Prostate gland (tissue), 2 donors: ENCODE measurements at regions not wholly inside any gene's neighbourhood (a gene's known extent, or its start where the extent isn't known, plus 50 kb on each side); places are given as distances from the start of the nearest gene placed in this dataset.

Experiments used
- CTCF ChIP-seq, 4 experiments: fragments of 200-600 bp in 2 of 4; fragments of 450-650 bp in 2 of 4; sonication (generic) in 2 of 4; IDR thresholded peaks; 1 replicate in 3 of 4; 2 replicates in 1 of 4; pipeline ENCODE4 v1.5.1; 2016 to 2019; ENCODE audit warnings: antibody characterized with exemption in 4 of 4, mild to moderate bottlenecking in 2 of 4, moderate library complexity in 2 of 4
- POLR2A ChIP-seq: fragments of 450-650 bp; IDR thresholded peaks from one replicate; pipeline ENCODE4 v1.6.1; 2016; ENCODE audit warnings: antibody characterized with exemption, mild to moderate bottlenecking
- POLR2AphosphoS5 ChIP-seq: sonication (generic); formaldehyde crosslinking; IDR thresholded peaks from one replicate; pipeline ENCODE4 v1.6.1; 2017; ENCODE audit warnings: antibody characterized with exemption

GRCh38 chr1:234990328-234990675 lies 138.3 kb downstream of the TOMM20 start:
- no peak for TF ChIP-seq POLR2A
- TF ChIP-seq CTCF (IDR thresholded peaks at IDR 0.05), result no peak
- no peak for TF ChIP-seq POLR2AphosphoS5
